Neural progenitor cell (in vitro differentiated cells): ENCODE measurements at regions not wholly inside any gene's neighbourhood (a gene's known extent, or its start where the extent isn't known, plus 50 kb on each side); places are given as distances from the start of the nearest gene placed in this dataset.
"Not testable (repeated sequence)": the region's sequence is repeated elsewhere in the genome, so short reads cannot be mapped to it uniquely, and the experiment has no call there.

Experiments used
- DNase-seq: peaks from one replicate; pipeline ENCODE4 v3.0.0-alpha.2; 2016; ENCODE audit warnings: low spot score
- H2AFZ ChIP-seq: fragments of 200-600 bp; sonication (generic); replicated peaks from 2 replicates; pipeline ENCODE4 v1.6.1; 2016; ENCODE audit warnings: antibody characterized with exemption
- H3F3A ChIP-seq: fragments of 200-600 bp; sonication (generic); 2 replicates; pipeline ENCODE4 v1.6.1; 2016; ENCODE audit warnings: antibody characterized with exemption, low read depth
- H3K27ac ChIP-seq: fragments of 200-600 bp; sonication (generic); 2 replicates; pipeline ENCODE4 v1.5.1; 2016; ENCODE audit warnings: mild to moderate bottlenecking
- H3K27me3 ChIP-seq: fragments of 200-600 bp; sonication (generic); 2 replicates; pipeline ENCODE4 v1.6.1; 2016; ENCODE audit warnings: mild to moderate bottlenecking, moderate library complexity
- H3K36me3 ChIP-seq: fragments of 200-600 bp; sonication (generic); 2 replicates; pipeline ENCODE4 v1.5.1; 2016
- H3K4me1 ChIP-seq: fragments of 200-600 bp; sonication (generic); 2 replicates; pipeline ENCODE4 v1.6.1; 2016; ENCODE audit warnings: mixed run types
- H3K4me2 ChIP-seq: fragments of 200-600 bp; sonication (generic); 2 replicates; pipeline ENCODE4 v1.6.1; 2016
- H3K4me3 ChIP-seq: fragments of 200-600 bp; sonication (generic); 2 replicates; pipeline ENCODE4 v1.5.1; 2016
- H3K79me2 ChIP-seq: fragments of 200-600 bp; sonication (generic); 2 replicates; pipeline ENCODE4 v1.6.1; 2016; ENCODE audit warnings: low read depth
- H3K9ac ChIP-seq: fragments of 200-600 bp; sonication (generic); 2 replicates; pipeline ENCODE4 v1.6.1; 2016
- H3K9me3 ChIP-seq: fragments of 200-600 bp; sonication (generic); 2 replicates; pipeline ENCODE4 v1.5.1; 2016; ENCODE audit warnings: low read depth
- H4K20me1 ChIP-seq: fragments of 200-600 bp; sonication (generic); 2 replicates; pipeline ENCODE4 v1.6.1; 2016; ENCODE audit warnings: low read depth
- H3K27ac Mint-ChIP-seq: 3 replicates; pipeline ENCODE4 v1.8.0; 2021; ENCODE audit warnings: mixed read lengths
- H3K27me3 Mint-ChIP-seq: 2 replicates; pipeline ENCODE4 v1.8.0; 2022; ENCODE audit warnings: low read depth, mild to moderate bottlenecking, inconsistent platforms, moderate library complexity, mixed read lengths; ENCODE audit not compliant: insufficient read depth
- H3K36me3 Mint-ChIP-seq: 3 replicates; pipeline ENCODE4 v1.8.0; 2021; ENCODE audit warnings: mixed read lengths
- H3K4me1 Mint-ChIP-seq: 3 replicates; pipeline ENCODE4 v1.8.0; 2021; ENCODE audit warnings: mixed read lengths
- H3K4me3 Mint-ChIP-seq: 3 replicates; pipeline ENCODE4 v1.8.0; 2021; ENCODE audit warnings: mild to moderate bottlenecking, moderate library complexity, mixed read lengths
- H3K9me3 Mint-ChIP-seq: 3 replicates; pipeline ENCODE4 v1.8.0; 2020; ENCODE audit warnings: mixed read lengths
- CTCF ChIP-seq: fragments of 200-600 bp; sonication (generic); IDR thresholded peaks from 2 replicates; pipeline ENCODE4 v1.5.1; 2017; ENCODE audit warnings: antibody characterized with exemption, mild to moderate bottlenecking
- EZH2 ChIP-seq: fragments of 200-600 bp; sonication (generic); IDR thresholded peaks from 2 replicates; pipeline ENCODE4 v1.6.1; 2017; ENCODE audit warnings: antibody characterized with exemption, mild to moderate bottlenecking, moderate library complexity
- EZH2phosphoT487 ChIP-seq: fragments of 200-600 bp; sonication (generic); IDR thresholded peaks from 2 replicates; pipeline ENCODE4 v1.6.1; 2017; ENCODE audit warnings: antibody characterized with exemption

GRCh38 chr21:36261459-36261858 lies 58.5 kb upstream of the MORC3 start:
- H2AFZ ChIP-seq, result no peak overlapping the region
- peaks cover 6% of the 10 kb centered on the region for H3K4me1 Mint-ChIP-seq
- H3K27me3 ChIP-seq, result no peaks in the 10 kb centered on the region
- no peaks in the 10 kb centered on the region for H3K9me3 ChIP-seq
- no peaks in the 10 kb centered on the region for H4K20me1 ChIP-seq
- TF ChIP-seq CTCF, result no peak
- no peak for TF ChIP-seq EZH2
- no peak for TF ChIP-seq EZH2phosphoT487
- DNase-seq, result no peak
- H3K4me2 ChIP-seq, result no peak overlapping the region
- H3K27me3 Mint-ChIP-seq, result no peaks in the 10 kb centered on the region
- no peak overlapping the region for H3K27ac Mint-ChIP-seq
- no peaks in the 10 kb centered on the region for H3K4me1 ChIP-seq
- H3K4me3 ChIP-seq, result no peak overlapping the region
- no peak overlapping the region for H3K4me3 Mint-ChIP-seq
- H3K36me3 Mint-ChIP-seq, result peaks cover 12% of the 10 kb centered on the region
- H3F3A ChIP-seq, result no peaks in the 10 kb centered on the region
- H3K36me3 ChIP-seq, result no peaks in the 10 kb centered on the region
- H3K79me2 ChIP-seq, result no peaks in the 10 kb centered on the region
- H3K27ac ChIP-seq, result no peak overlapping the region
- no peaks in the 10 kb centered on the region for H3K9me3 Mint-ChIP-seq
- H3K9ac ChIP-seq, result no peak overlapping the region

GRCh38 chr21:36263797-36264196 lies 56.2 kb upstream of the MORC3 start:
- H3K27ac Mint-ChIP-seq, result no peak overlapping the region
- Histone ChIP-seq H3K36me3 (no peaks in the 10 kb centered on the region), H3K27me3 (no peaks in the 10 kb centered on the region), H3K27ac (no peak overlapping the region), H3F3A (no peaks in the 10 kb centered on the region), H3K79me2 (no peaks in the 10 kb centered on the region), H4K20me1 (no peaks in the 10 kb centered on the region), H3K4me1 (no peaks in the 10 kb centered on the region), H3K4me2 (no peak overlapping the region), H2AFZ (no peak overlapping the region), H3K4me3 (no peak overlapping the region), H3K9ac (no peak overlapping the region), H3K9me3 (no peaks in the 10 kb centered on the region)
- no peak overlapping the region for H3K4me3 Mint-ChIP-seq
- peaks cover 4% of the 10 kb centered on the region for H3K9me3 Mint-ChIP-seq
- H3K36me3 Mint-ChIP-seq, result peaks cover 14% of the 10 kb centered on the region
- DNase-seq, result no peak
- peaks cover 3% of the 10 kb centered on the region for H3K4me1 Mint-ChIP-seq
- H3K27me3 Mint-ChIP-seq, result no peaks in the 10 kb centered on the region
- TF ChIP-seq CTCF, result no peak
- TF ChIP-seq EZH2phosphoT487, result no peak
- TF ChIP-seq EZH2, result no peak

GRCh38 chr21:36265431-36265830 lies 54.6 kb upstream of the MORC3 start:
- Mint-ChIP-seq H3K27me3 (no peaks in the 10 kb centered on the region), H3K4me3 (no peak overlapping the region), H3K27ac (no peak overlapping the region), H3K9me3 (peaks cover 4% of the 10 kb centered on the region), H3K36me3 (peaks cover 12% of the 10 kb centered on the region), H3K4me1 (no peaks in the 10 kb centered on the region)
- no peak for DNase-seq
- Histone ChIP-seq H3K27me3 (no peaks in the 10 kb centered on the region), H3K79me2 (no peaks in the 10 kb centered on the region), H3K4me2 (no peak overlapping the region), H4K20me1 (no peaks in the 10 kb centered on the region), H3K4me1 (no peaks in the 10 kb centered on the region), H3K36me3 (no peaks in the 10 kb centered on the region), H3F3A (no peaks in the 10 kb centered on the region), H2AFZ (no peak overlapping the region), H3K27ac (no peak overlapping the region), H3K4me3 (no peak overlapping the region), H3K9ac (no peak overlapping the region), H3K9me3 (no peaks in the 10 kb centered on the region)
- TF ChIP-seq CTCF (no peak), EZH2phosphoT487 (no peak), EZH2 (no peak)

GRCh38 chr21:36267828-36268227 lies 52.2 kb upstream of the MORC3 start:
- H4K20me1 ChIP-seq, H3K4me3 Mint-ChIP-seq, H3K4me2 ChIP-seq, H3K4me3 ChIP-seq, DNase-seq, H3K79me2 ChIP-seq, H2AFZ ChIP-seq, H3K9ac ChIP-seq, H3K27me3 ChIP-seq, H3K9me3 ChIP-seq, H3K4me1 Mint-ChIP-seq, H3K36me3 ChIP-seq, H3K27ac ChIP-seq, H3K9me3 Mint-ChIP-seq, H3F3A ChIP-seq, H3K4me1 ChIP-seq, H3K27me3 Mint-ChIP-seq, H3K36me3 Mint-ChIP-seq, H3K27ac Mint-ChIP-seq: not testable (repeated sequence)

DNA sequence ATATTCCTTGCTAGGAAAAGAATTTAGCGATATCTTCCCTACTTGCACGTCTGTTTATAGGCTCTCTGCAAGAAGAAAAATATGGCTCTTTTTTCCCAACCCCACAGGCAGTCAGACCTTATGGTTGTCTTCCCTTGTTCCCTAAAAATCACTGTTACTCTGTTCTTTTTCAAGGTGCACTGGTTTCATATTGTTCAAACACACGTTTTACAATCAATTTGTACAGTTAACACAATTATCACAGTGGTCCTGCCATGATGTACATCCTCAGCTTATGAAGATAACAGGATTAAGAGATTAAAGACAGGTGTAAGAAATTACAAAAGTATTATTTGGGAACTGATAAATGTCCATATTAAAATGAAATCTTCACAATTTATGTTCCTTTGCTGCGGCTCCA lies 51.7 kb upstream of the MORC3 start:
- H3K4me3 ChIP-seq, H3K27ac ChIP-seq, H3K27ac Mint-ChIP-seq: not testable (repeated sequence)

More for the DNA sequence above, 51.7 kb upstream of the MORC3 start:
- H3K4me3 Mint-ChIP-seq, H3K79me2 ChIP-seq, H3K9me3 Mint-ChIP-seq, DNase-seq, H3K36me3 Mint-ChIP-seq, H3K4me1 Mint-ChIP-seq, H4K20me1 ChIP-seq, H3K9me3 ChIP-seq, H3K4me1 ChIP-seq, H2AFZ ChIP-seq, H3K9ac ChIP-seq, H3K4me2 ChIP-seq, H3K27me3 ChIP-seq, H3K27me3 Mint-ChIP-seq, H3K36me3 ChIP-seq, H3F3A ChIP-seq: not testable (repeated sequence)
